SK-N-SH (cell line): ENCODE measurements at regions not wholly inside any gene's neighbourhood (a gene's known extent, or its start where the extent isn't known, plus 50 kb on each side); places are given as distances from the start of the nearest gene placed in this dataset.

ENCODE experiments used
- CTCF ChIA-PET: fragments of 300-600, 350-600 bp; formaldehyde crosslinking; extraction: SDS; loops from one replicate; lab custom pipeline; 2021; lab: Yijun Ruan, JAX
- POLR2A ChIA-PET: fragments of 350-600 bp; sonication (Branson Sonifier 250); formaldehyde crosslinking; extraction: SDS; loops from one replicate; lab custom pipeline; 2020; ENCODE audit warnings: antibody characterized with exemption, inconsistent platforms; lab: Yijun Ruan, JAX
- DNase-seq: peaks from one replicate; pipeline ENCODE4 v3.0.0; 2012
- H2AFZ ChIP-seq: fragments of 200-600 bp; sonication (generic); 2 replicates; pipeline ENCODE4 v1.8.1; 2016; ENCODE audit warnings: antibody characterized with exemption, mild to moderate bottlenecking, low read depth
- H3F3A ChIP-seq: fragments of 200-600 bp; sonication (generic); replicated peaks from 2 replicates; pipeline ENCODE3; 2016; ENCODE audit warnings: antibody characterized with exemption, mild to moderate bottlenecking; ENCODE audit not compliant: insufficient read depth
- H3K27ac ChIP-seq, 2 experiments: fragments of 200-500 bp in 1 of 2; fragments of 200-600 bp in 1 of 2; sonication (Bioruptor generic) in 1 of 2; sonication (generic), shearing (Covaris generic) in 1 of 2; 2 replicates each; pipeline versions ENCODE4 v1.5.1 to v1.6.1; 2014 to 2016; ENCODE audit warnings: low read depth in 2 of 2, inconsistent platforms in 1 of 2, low read length in 1 of 2, mild to moderate bottlenecking in 1 of 2, mixed read lengths in 1 of 2
- H3K27me3 ChIP-seq: fragments of 200-600 bp; sonication (generic), shearing (Covaris generic); 2 replicates; pipeline ENCODE4 v1.6.1; 2016; ENCODE audit warnings: mixed run types; ENCODE audit not compliant: insufficient read depth
- H3K36me3 ChIP-seq, 2 experiments: fragments of 200-500 bp in 1 of 2; fragments of 200-600 bp in 1 of 2; sonication (Bioruptor generic) in 1 of 2; sonication (generic) in 1 of 2; replicated peaks in 1 of 2; 2 replicates each; pipeline versions ENCODE3 to v1.5.1; 2014 to 2016; ENCODE audit warnings: low read length in 1 of 2, mild to moderate bottlenecking in 1 of 2; ENCODE audit not compliant: insufficient read depth in 2 of 2, control insufficient read depth in 1 of 2
- H3K4me1 ChIP-seq, 2 experiments: fragments of 200-500 bp in 1 of 2; fragments of 200-600 bp in 1 of 2; sonication (Bioruptor generic) in 1 of 2; sonication (generic), shearing (Covaris generic) in 1 of 2; 2 replicates each; pipeline versions ENCODE4 v1.5.1 to v1.6.1; 2014 to 2016; ENCODE audit warnings: low read depth in 1 of 2, low read length in 1 of 2, mixed run types in 1 of 2; ENCODE audit not compliant: insufficient read depth in 2 of 2, control insufficient read depth in 1 of 2
- H3K4me2 ChIP-seq: fragments of 200-600 bp; sonication (generic), shearing (Covaris generic); 2 replicates; pipeline ENCODE4 v1.6.1; 2017; ENCODE audit warnings: mixed run types
- H3K4me3 ChIP-seq, 2 experiments: fragments of 200-500 bp in 1 of 2; fragments of 200-600 bp in 1 of 2; sonication (Bioruptor generic) in 1 of 2; sonication (generic), shearing (Covaris generic) in 1 of 2; 2 replicates each; pipeline versions ENCODE4 v1.5.1 to v1.8.1; 2014 to 2016; ENCODE audit warnings: low read depth in 2 of 2, inconsistent platforms in 1 of 2, low read length in 1 of 2, mild to moderate bottlenecking in 1 of 2, mixed read lengths in 1 of 2, moderate library complexity in 1 of 2
- H3K79me2 ChIP-seq: fragments of 200-600 bp; sonication (generic); 2 replicates; pipeline ENCODE4 v1.8.1; 2017; ENCODE audit warnings: mild to moderate bottlenecking; ENCODE audit not compliant: insufficient read depth
- H3K9ac ChIP-seq: fragments of 200-600 bp; sonication (generic); 2 replicates; pipeline ENCODE4 v1.6.1; 2017; ENCODE audit warnings: mixed run types
- H3K9me2 ChIP-seq: fragments of 200-600 bp; sonication (generic); 2 replicates; pipeline ENCODE4 v1.6.1; 2017; ENCODE audit warnings: mixed run types
- H3K9me3 ChIP-seq: fragments of 200-600 bp; sonication (generic); 2 replicates; pipeline ENCODE4 v1.6.1; 2017; ENCODE audit warnings: mixed run types, mild to moderate bottlenecking, moderate library complexity
- H4K20me1 ChIP-seq: fragments of 200-600 bp; sonication (generic); 2 replicates; pipeline ENCODE4 v1.6.1; 2017; ENCODE audit warnings: mild to moderate bottlenecking, mixed run types; ENCODE audit not compliant: insufficient read depth
- CHD2 ChIP-seq: fragments of 150-350 bp; IDR thresholded peaks from 2 replicates; pipeline ENCODE4 v1.6.1; 2018; ENCODE audit warnings: low read length; ENCODE audit not compliant: partially characterized antibody
- ELF1 ChIP-seq: IDR thresholded peaks from 2 replicates; pipeline ENCODE4 v1.4.0; 2012
- EP300 ChIP-seq, 2 experiments: IDR thresholded peaks; 2 replicates each; pipeline versions ENCODE4 v1.4.0 to v1.6.1; 2012; ENCODE audit warnings: borderline replicate concordance in 1 of 2, low read depth in 1 of 2, low read length in 1 of 2
- EZH2phosphoT487 ChIP-seq: fragments of 200-600 bp; sonication (generic); IDR thresholded peaks from 2 replicates; pipeline ENCODE4 v1.6.1; 2017; ENCODE audit warnings: low read depth, mixed run types, mild to moderate bottlenecking, antibody characterized with exemption, moderate library complexity, borderline replicate concordance
- FOSL2 ChIP-seq: IDR thresholded peaks from 2 replicates; pipeline ENCODE4 v1.4.0; 2012; ENCODE audit warnings: low read depth, mild to moderate bottlenecking, moderate library complexity, borderline replicate concordance
- FOXM1 ChIP-seq: IDR thresholded peaks from 2 replicates; pipeline ENCODE4 v1.4.0; 2012; ENCODE audit warnings: low read depth, mild to moderate bottlenecking
- GABPA ChIP-seq: IDR thresholded peaks from 2 replicates; pipeline ENCODE4 v1.4.0; 2012; ENCODE audit warnings: low read depth, mild to moderate bottlenecking
- GATA2 ChIP-seq: sonication (generic); formaldehyde crosslinking; IDR thresholded peaks from 2 replicates; pipeline ENCODE4 v1.5.0; 2020; ENCODE audit warnings: mild to moderate bottlenecking, missing genetic modification reagents
- JUND ChIP-seq: IDR thresholded peaks from 2 replicates; pipeline ENCODE4 v1.4.0; 2012
- MAX ChIP-seq: IDR thresholded peaks from 2 replicates; pipeline ENCODE4 v1.4.0; 2012; ENCODE audit warnings: low read depth
- MEF2A ChIP-seq: IDR thresholded peaks from 2 replicates; pipeline ENCODE4 v1.4.0; 2012; ENCODE audit warnings: low read depth, borderline replicate concordance
- MXI1 ChIP-seq: IDR thresholded peaks from 2 replicates; pipeline ENCODE4 v1.6.1; 2012; ENCODE audit warnings: mild to moderate bottlenecking, low read depth, low read length, improper control_type of control experiment
- PBX3 ChIP-seq: IDR thresholded peaks from 2 replicates; pipeline ENCODE4; 2012
- RFX5 ChIP-seq: IDR thresholded peaks from 2 replicates; pipeline ENCODE4 v1.6.1; 2012; ENCODE audit warnings: mild to moderate bottlenecking, improper control_type of control experiment, low read length
- SMC3 ChIP-seq: IDR thresholded peaks from 2 replicates; pipeline ENCODE4 v1.6.1; 2012; ENCODE audit warnings: low read depth, low read length, improper control_type of control experiment
- TAF1 ChIP-seq: IDR thresholded peaks from 2 replicates; pipeline ENCODE4 v1.6.1; 2012; ENCODE audit warnings: low read depth, mild to moderate bottlenecking, low read length, moderate library complexity, borderline replicate concordance
- TCF12 ChIP-seq: IDR thresholded peaks from 2 replicates; pipeline ENCODE4 v1.4.0; 2012
- USF1 ChIP-seq: IDR thresholded peaks from 2 replicates; pipeline ENCODE4 v1.4.0; 2012; ENCODE audit warnings: low read depth, borderline replicate concordance
- YY1 ChIP-seq: IDR thresholded peaks from 2 replicates; pipeline ENCODE4 v1.4.0; 2012; ENCODE audit warnings: low read depth, mild to moderate bottlenecking
- ZBTB33 ChIP-seq: IDR thresholded peaks from 2 replicates; pipeline ENCODE4 v1.4.0; 2012; ENCODE audit warnings: low read depth, borderline replicate concordance
- WGBS: methylation state at CpG from one replicate; pipeline ENCODE4 v1.1.6; 2017; ENCODE audit warnings: low lambda C conversion rate; 5-methylcytosine and 5-hydroxymethylcytosine counted together

GRCh38 chr12:131355361-131356245, 355.3 kb upstream of the SFSWAP start:
- Histone ChIP-seq H3K4me1 (peaks cover 0 to 9% of the 10 kb centered on the region in 2 experiments; a peak in 1 of 4 replicates), H3K9me2 (no peaks in the 10 kb centered on the region), H3F3A (no peaks in the 10 kb centered on the region), H3K79me2 (no peaks in the 10 kb centered on the region), H3K27ac (no peak overlapping the region), H3K4me2 (no peak overlapping the region), H4K20me1 (no peaks in the 10 kb centered on the region), H3K9me3 (no peaks in the 10 kb centered on the region), H3K4me3 (no peak overlapping the region), H2AFZ (no peak overlapping the region), H3K36me3 (no peaks in the 10 kb centered on the region), H3K9ac (no peak overlapping the region), H3K27me3 (no peaks in the 10 kb centered on the region)
- POLR2A ChIA-PET, result no interaction called here
- TF ChIP-seq MAX (no peak), ZBTB33 (no peak), MEF2A (no peak), JUND (no peak), YY1 (no peak), GABPA (no peak), USF1 (no peak), SMC3 (no peak), TAF1 (no peak), TCF12 (no peak), FOSL2 (no peak), EZH2phosphoT487 (no peak), GATA2 (CRISPR knock-in tag) (no peak), MXI1 (no peak), CHD2 (no peak), ELF1 (no peak), RFX5 (no peak), PBX3 (no peak), FOXM1 (no peak), EP300 (IDR thresholded peaks at IDR 0.05; ENCODE audit: borderline replicate concordance in 1 of 2, low read depth in 1 of 2, low read length in 1 of 2) (no peak)
- WGBS, result 65% methylated on average over 19 of the region's 29 CpGs
- no peak for DNase-seq
- CTCF ChIA-PET, result no interaction called here
